Fibroblast of skin of abdomen (primary cell): ENCODE measurements at regions not wholly inside any gene's neighbourhood (a gene's known extent, or its start where the extent isn't known, plus 50 kb on each side); places are given as distances from the start of the nearest gene placed in this dataset.
"Not testable (repeated sequence)": the region's sequence is repeated elsewhere in the genome, so short reads cannot be mapped to it uniquely, and the experiment has no call there.

Experiments
- DNase-seq: peaks from one replicate; pipeline ENCODE4 v3.0.0-alpha.2; 2013

GRCh38 chr15:92805080-92805690 is 94.9 kb upstream of the CHD2 start:
- no peak for DNase-seq

- not testable (repeated sequence) for DNase-seq
These were observed 94.0 kb upstream of the CHD2 start for GRCh38 chr15:92806171-92806570.

DNA sequence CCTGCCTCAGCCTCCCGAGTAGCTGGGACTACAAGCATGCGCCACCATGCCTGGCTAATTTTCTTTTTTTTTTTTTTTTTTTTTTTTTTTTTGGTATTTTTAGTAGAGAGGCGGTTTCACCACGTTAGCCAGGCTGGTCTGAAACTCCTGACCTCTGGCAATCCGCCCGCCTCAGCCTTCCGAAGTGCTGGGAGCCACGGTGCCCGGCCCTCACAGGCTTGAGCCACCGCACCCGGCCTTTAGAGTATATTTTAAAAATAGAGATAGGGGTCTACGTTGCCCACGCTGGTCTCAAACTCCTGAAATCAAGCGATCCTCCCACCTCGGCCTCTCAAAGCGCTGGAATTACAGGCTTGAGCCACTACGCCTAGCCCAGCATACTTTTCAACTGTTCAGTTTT is 93.4 kb upstream of the CHD2 start:
- no peak for DNase-seq

- DNase-seq = no peak
These were observed 92.1 kb upstream of the CHD2 start for GRCh38 chr15:92807971-92808571.

DNA sequence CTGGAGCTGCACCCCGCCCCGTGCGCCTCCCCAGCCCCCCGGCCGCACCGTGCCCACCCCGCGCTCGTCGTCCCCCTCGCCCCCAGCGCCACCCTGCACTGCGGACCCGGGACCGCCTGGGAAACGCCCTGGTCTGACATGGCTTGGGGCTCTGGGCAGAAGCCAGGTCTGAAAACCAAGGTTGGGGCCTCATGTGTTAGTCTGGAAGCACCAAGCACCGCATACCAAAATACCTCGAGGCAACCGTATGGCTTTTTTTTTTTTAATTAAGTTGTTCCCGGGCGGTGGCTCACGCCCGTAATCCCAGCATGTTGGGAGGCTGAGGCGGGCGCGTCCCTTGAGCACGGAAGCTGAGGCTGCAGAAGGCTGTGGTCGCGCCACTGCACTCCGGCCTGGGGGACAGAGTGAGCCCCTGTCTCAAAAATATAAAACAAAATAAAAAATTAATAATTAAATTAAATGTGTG is 91.5 kb upstream of the CHD2 start:
- peak; percentile 76 for DNase-seq

- peak; percentile 97 for DNase-seq
These were observed 90.9 kb upstream of the CHD2 start for GRCh38 chr15:92809064-92809879.

DNA sequence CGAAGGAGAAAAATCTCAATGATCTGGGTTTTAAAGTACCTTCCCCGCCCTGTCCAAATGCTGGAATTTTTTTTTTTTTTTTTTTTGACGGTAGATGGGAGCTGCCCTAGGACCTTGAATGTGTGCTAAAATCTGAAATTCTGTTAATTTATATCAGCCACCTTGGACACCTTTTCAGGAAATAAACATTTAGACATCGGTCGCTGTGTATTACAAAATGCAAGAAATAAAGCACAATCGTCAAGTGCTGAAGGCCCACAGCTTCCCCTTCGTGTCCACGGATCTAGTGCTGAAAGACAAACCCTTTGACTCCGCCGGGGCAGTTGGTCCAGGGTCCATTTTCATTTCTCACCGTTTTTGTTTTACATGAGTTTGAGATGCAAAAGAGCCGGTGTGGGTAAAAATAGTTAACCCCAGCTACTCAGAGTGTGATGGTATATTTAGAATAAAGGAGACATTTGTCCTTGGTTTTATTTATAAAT is 90.2 kb upstream of the CHD2 start:
- DNase-seq = peak; percentile 36

- DNase-seq = peak; percentile 55
These were observed 89.5 kb upstream of the CHD2 start for GRCh38 chr15:92810418-92811138.

- no peak for DNase-seq
These were observed 88.8 kb upstream of the CHD2 start for GRCh38 chr15:92811148-92811913.

DNA sequence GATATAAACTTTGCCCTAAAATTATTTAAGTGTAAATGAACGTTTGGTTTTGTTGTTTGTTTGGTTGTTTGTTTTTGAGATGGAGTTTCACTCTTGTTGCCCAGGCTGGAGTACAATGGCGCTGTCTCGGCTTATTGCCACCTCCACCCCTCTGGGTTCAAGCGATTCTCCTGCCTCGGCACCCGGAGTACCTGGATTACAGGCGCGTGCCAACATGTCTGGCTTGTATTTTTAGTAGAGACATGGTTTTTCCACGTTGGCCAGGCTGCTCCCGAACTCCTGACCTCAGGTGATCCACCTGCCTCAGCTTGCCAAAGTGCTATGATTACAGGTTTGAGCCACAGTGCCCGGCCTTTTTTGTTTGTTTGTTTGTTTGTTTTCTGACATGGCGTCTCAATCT is 87.9 kb upstream of the CHD2 start:
- no peak for DNase-seq

- DNase-seq = no peak
These were observed 86.6 kb upstream of the CHD2 start for GRCh38 chr15:92813485-92813884.

DNA sequence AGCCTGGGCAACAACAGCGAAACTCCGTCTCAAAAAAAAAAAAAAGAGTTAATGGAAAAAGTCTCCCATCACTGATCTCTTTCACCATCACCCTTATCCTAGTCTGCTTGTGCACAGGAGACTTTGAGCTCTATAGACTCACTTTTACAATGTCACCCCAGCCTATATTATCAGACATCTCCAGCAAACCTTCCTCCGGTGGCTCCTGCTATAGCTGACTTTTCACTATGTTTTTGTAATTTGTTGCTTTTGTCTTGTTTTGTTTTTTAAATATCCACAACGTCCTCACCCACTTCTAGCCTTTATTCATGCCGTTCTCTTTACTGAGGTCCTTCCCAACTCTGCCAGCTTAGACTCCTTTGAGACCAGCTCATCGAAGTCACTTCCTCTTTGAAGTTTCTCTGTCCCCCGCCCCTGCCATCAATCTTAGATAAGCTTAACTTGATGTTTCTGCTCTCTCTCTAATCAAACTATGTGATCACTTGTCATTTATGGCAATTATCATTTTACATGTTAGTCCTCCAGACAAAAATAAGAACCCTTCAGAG is 82.7 kb upstream of the CHD2 start:
- DNase-seq = no peak

DNA sequence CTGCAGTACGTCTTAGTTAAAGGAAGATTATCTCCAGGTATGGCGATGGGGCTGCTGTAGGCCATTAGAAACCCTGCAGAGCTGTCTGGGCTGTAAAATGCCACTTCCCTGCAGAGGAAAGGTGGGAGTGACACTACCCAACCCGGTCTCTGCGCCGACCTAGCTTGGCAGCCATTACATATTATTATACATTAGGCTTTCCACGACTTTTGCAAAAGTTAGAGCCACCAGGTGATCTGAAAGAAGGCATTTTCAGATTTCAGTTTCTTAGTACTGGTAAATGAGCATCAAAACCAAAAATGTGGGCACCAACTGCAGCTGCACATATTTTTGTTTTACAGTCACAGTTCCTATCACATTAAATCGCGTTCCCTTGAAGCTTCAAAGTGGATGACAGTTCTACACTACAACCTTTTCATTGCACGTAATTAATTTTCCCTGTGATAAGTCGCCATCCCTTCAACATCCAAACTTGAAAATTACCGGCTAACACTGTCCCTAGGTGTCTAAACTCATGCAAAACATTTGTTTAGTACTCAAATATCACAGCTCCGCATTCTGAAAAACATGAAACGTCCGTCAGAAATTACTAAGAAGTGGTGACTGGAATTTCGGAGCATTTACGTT is 81.4 kb upstream of the CHD2 start:
- DNase-seq = no peak

DNA sequence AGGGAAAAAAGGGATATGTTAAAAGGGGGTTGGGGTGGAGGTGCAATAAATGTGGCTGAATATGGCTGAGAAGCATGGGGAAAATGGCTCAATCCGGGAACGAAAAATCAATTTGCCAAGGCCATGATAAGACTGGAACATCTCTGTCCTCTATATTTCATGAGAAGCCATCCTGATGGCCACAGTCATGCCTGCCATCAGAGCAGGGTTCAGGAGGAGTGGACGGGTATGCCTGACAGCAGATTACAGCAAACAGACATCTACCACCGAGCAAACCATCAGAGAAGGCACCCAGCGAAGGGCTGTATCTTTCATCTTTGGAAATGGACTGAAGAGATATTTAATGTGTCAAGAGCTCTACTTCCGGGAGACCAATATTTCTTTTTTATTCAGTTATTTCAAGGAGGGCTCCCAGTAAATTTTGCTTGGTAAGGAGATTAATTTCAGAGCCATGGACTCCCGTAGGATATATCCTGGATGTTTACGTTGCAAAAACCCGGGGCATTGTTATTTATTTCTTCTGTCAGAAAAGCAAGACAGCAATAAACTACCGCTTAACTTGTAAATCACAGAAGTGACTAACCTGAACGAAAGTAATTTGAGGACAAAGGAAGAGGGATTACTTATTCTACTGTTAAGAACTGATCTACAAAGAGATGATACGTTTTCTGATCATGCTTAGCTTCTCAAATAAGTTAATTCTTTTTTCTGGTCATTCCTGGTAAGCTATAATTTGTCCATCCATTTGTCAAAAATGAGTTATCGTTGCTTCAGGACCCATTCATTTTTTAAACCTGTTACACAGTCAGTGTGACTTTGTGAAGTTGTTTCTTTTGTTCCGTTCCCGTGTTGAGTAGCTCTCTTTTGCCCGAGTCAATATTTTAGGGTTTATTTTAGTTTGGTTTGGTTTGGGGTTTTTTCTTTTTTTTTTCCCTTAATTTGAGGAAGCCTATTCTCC is 80.6 kb upstream of the CHD2 start:
- DNase-seq = no peak

- DNase-seq = peak; percentile 92
These were observed 79.7 kb upstream of the CHD2 start for GRCh38 chr15:92820236-92821021.

DNA sequence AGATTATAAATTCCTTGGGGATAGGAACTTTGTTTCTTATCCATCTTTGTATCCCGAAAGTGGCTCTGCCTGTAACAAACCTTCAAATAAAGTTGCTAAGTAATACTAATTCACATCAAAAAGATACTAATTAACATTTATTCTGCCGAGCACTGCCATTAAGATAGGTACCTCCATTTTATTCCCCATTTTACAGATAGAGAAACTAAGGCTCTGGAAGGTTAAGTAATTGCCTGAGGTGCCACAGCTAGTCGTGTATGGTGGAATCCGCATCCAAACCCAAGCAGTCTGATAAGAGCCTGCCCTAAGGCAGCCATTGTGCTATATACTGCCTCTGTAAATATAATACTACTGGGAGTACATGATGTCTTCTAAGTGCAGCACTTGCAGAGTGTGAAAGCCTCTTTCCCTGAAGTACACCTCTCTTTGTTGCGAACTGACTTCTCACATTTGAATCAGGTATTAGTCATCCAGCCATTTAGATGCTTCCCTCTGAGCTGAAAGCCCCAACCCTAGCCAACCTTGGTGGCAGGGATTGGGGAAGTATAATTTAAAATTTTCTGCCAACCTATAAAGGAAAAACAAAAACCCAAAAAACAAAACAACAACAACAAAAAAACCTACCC is 78.5 kb upstream of the CHD2 start:
- DNase-seq = no peak

DNA sequence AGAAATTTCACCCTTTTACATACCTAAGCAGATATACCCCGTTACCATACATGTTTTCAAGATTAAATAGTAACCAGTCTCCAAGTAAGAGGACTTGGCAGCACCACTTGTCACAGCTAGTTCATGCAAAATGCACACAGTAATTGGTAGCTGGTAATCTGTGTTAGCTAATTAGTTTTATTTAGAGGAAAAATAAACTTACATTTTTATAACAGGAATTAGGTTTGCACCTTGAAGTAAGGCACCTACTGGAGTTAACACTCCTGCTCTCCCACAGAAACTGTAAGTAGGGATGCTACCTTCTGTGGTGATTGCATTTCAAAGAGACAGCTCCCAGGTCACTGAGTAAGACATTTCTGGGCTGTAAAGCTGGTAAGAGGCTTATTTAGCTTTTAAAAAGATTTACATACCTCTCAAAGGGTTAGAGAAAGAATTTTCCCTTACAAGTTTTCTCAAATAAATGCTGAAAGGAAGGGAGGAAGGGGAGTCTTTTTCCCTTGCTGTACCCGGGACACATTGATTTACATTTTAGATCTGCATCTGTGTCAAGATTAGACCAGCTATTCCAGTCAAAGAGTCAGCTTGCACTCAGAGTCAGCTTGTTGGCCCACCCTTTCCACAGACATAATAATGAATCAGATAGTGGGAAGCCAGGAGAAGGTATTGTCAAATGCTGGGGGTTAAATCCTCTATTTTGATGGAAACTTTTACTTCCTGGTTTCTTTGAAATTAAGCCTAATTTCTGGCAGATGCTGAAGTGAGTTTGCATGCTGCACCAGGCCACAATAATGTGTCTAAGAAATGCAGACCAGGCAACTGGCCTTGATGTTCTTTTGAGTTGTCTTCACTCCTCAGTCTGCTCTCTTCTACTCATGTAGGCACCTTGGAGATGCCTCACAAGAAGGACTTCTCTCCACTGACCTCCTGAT is 77.6 kb upstream of the CHD2 start:
- peak; percentile 32 for DNase-seq

GRCh38 chr15:92825985-92826384 is 74.1 kb upstream of the CHD2 start:
- no peak for DNase-seq
